Sigmoid colon (tissue), 4 donors: ENCODE measurements at regions not wholly inside any gene's neighbourhood (a gene's known extent, or its start where the extent isn't known, plus 50 kb on each side); places are given as distances from the start of the nearest gene placed in this dataset.

ENCODE experiments used
- POLR2AphosphoS5 ChIP-seq, 4 donors: sonication (generic); formaldehyde crosslinking; IDR thresholded peaks; one replicate each; pipeline ENCODE4 v1.6.1; 2017; ENCODE audit warnings: antibody characterized with exemption in 4 of 4
- TF ChIP-seq, protein P1 (sequence below), 4 experiments: fragments of 450-650 bp in 3 of 4; fragments of 200-600 bp in 1 of 4; IDR thresholded peaks; one replicate each; pipeline ENCODE4 v1.5.1; 2016 to 2019; ENCODE audit warnings: antibody characterized with exemption in 4 of 4, mild to moderate bottlenecking in 3 of 4, moderate library complexity in 2 of 4

DNA sequence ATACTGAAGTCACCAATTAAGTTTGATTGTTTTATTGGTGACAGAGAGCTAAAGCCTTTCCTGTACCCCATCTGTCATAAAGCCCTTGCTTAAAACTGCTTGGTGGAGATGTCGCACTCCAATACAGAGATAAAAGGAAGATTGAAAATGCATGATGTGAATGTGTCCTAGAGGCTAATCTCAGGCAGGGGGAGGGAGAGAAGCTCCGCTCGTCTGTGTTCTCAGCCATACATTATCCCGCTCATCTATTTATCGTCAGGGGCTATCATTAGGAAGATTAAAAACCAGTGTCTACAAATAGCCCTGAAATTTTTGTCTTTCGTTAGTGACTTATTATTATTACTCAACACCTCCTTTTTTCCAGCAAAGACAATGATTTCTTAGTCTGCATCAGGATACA is 110.3 kb downstream of the CMPK2 start:
- TF ChIP-seq, protein P1, sequence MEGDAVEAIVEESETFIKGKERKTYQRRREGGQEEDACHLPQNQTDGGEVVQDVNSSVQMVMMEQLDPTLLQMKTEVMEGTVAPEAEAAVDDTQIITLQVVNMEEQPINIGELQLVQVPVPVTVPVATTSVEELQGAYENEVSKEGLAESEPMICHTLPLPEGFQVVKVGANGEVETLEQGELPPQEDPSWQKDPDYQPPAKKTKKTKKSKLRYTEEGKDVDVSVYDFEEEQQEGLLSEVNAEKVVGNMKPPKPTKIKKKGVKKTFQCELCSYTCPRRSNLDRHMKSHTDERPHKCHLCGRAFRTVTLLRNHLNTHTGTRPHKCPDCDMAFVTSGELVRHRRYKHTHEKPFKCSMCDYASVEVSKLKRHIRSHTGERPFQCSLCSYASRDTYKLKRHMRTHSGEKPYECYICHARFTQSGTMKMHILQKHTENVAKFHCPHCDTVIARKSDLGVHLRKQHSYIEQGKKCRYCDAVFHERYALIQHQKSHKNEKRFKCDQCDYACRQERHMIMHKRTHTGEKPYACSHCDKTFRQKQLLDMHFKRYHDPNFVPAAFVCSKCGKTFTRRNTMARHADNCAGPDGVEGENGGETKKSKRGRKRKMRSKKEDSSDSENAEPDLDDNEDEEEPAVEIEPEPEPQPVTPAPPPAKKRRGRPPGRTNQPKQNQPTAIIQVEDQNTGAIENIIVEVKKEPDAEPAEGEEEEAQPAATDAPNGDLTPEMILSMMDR (IDR thresholded peaks at IDR 0.05) = no peak
- TF ChIP-seq POLR2AphosphoS5 (IDR thresholded peaks at IDR 0.05) = no peak
